H54 (cell line): ENCODE measurements at regions not wholly inside any gene's neighbourhood (a gene's known extent, or its start where the extent isn't known, plus 50 kb on each side); places are given as distances from the start of the nearest gene placed in this dataset.
A peak's percentile ranks its signal among the peaks of the same experiment; 100 is the strongest.
"Not testable (repeated sequence)": the region's sequence is repeated elsewhere in the genome, so short reads cannot be mapped to it uniquely, and the experiment has no call there.

Experiments used
- DNase-seq: peaks from one replicate; pipeline ENCODE4 v3.0.0; 2011; ENCODE audit warnings: low spot score, mixed read lengths; ENCODE audit not compliant: insufficient read length
- FAIRE-seq: peaks from 3 replicates; lab custom pipeline; 2011; peaks lifted over from hg19 to GRCh38; lab: Jason Lieb, UNC
- POLR2A ChIP-seq: IDR thresholded peaks from 2 replicates; pipeline ENCODE4 v1.6.1; 2011; ENCODE audit warnings: low read depth, mild to moderate bottlenecking, low read length

- DNase-seq: no peak
- FAIRE-seq: no peak
- TF ChIP-seq POLR2A: no peak
Measured at GRCh38 chr2:107545066-107545465, 281.6 kb upstream of the RGPD4 start.

- FAIRE-seq (no peak), DNase-seq (no peak)
- no peak for TF ChIP-seq POLR2A
Measured at GRCh38 chr2:107545851-107546250, 280.8 kb upstream of the RGPD4 start.

- FAIRE-seq (no peak), DNase-seq (no peak)
Measured at GRCh38 chr2:107548216-107548615, 278.5 kb upstream of the RGPD4 start.

GRCh38 chr2:107553046-107553445, 273.6 kb upstream of the RGPD4 start:
- no peak for TF ChIP-seq POLR2A
- FAIRE-seq: no peak

More at GRCh38 chr2:107548216-107548615, 278.5 kb upstream of the RGPD4 start:
- no peak for TF ChIP-seq POLR2A

GRCh38 chr2:107553539-107553938, 273.2 kb upstream of the RGPD4 start:
- peak; percentile 84 for FAIRE-seq

More at GRCh38 chr2:107553046-107553445, 273.6 kb upstream of the RGPD4 start:
- no peak for DNase-seq

GRCh38 chr2:107556038-107556627, 270.6 kb upstream of the RGPD4 start:
- DNase-seq (no peak), FAIRE-seq (no peak)
- no peak for TF ChIP-seq POLR2A

More at GRCh38 chr2:107553539-107553938, 273.2 kb upstream of the RGPD4 start:
- DNase-seq: no peak
- no peak for TF ChIP-seq POLR2A

- TF ChIP-seq POLR2A: no peak
- no peak for FAIRE-seq
- DNase-seq: no peak
Measured at GRCh38 chr2:107558295-107558694, 268.4 kb upstream of the RGPD4 start.

- DNase-seq (no peak), FAIRE-seq (no peak)
- no peak for TF ChIP-seq POLR2A
Measured at GRCh38 chr2:107569496-107569895, 257.2 kb upstream of the RGPD4 start.

GRCh38 chr2:107570876-107571275, 255.8 kb upstream of the RGPD4 start:
- FAIRE-seq (no peak), DNase-seq (no peak)
- TF ChIP-seq POLR2A: no peak

- FAIRE-seq, DNase-seq: not testable (repeated sequence)
Measured at GRCh38 chr2:107572890-107573289, 253.8 kb upstream of the RGPD4 start.

GRCh38 chr2:107576991-107577390, 249.7 kb upstream of the RGPD4 start:
- DNase-seq (no peak), FAIRE-seq (no peak)
- no peak for TF ChIP-seq POLR2A

GRCh38 chr2:107582487-107582886, 244.2 kb upstream of the RGPD4 start:
- DNase-seq: no peak
- no peak for TF ChIP-seq POLR2A
- no peak for FAIRE-seq

GRCh38 chr2:107584577-107584976, 242.1 kb upstream of the RGPD4 start:
- no peak for DNase-seq
- TF ChIP-seq POLR2A: no peak
- peak; percentile 64 for FAIRE-seq

- DNase-seq (no peak), FAIRE-seq (peak; percentile 85)
Measured at GRCh38 chr2:107585851-107586250, 240.8 kb upstream of the RGPD4 start.

GRCh38 chr2:107588181-107588580, 238.5 kb upstream of the RGPD4 start:
- FAIRE-seq (no peak), DNase-seq (no peak)
- no peak for TF ChIP-seq POLR2A

More at GRCh38 chr2:107585851-107586250, 240.8 kb upstream of the RGPD4 start:
- no peak for TF ChIP-seq POLR2A
